ENCODE measurements at regions not wholly inside any gene's neighbourhood (a gene's known extent, or its start where the extent isn't known, plus 50 kb on each side); places are given as distances from the start of the nearest gene placed in this dataset.
A peak's percentile ranks its signal among the peaks of the same experiment; 100 is the strongest.
"Not testable (repeated sequence)": the region's sequence is repeated elsewhere in the genome, so short reads cannot be mapped to it uniquely, and the experiment has no call there.

- ATAC-seq (ENCODE audit: poor library complexity) (no peak), DNase-seq (no peak)
- intact Hi-C loops (cut with DNase I), result no loop called here
These were observed 321.4 kb upstream of the IL12A start for GRCh38 chr3:159667261-159667660.

GRCh38 chr3:159668461-159668860 lies 320.2 kb upstream of the IL12A start:
- ATAC-seq (ENCODE audit: poor library complexity), result peak; percentile 77
- intact Hi-C loops (cut with DNase I), result no loop called here
- DNase-seq, result no peak

GRCh38 chr3:159668990-159669476 lies 319.6 kb upstream of the IL12A start:
- no peak for ATAC-seq (ENCODE audit: poor library complexity)
- intact Hi-C loops (cut with DNase I), result no loop called here

GRCh38 chr3:159669766-159670165 lies 318.9 kb upstream of the IL12A start:
- intact Hi-C loops (cut with DNase I), result no loop called here
- no peak for DNase-seq
- no peak for ATAC-seq (ENCODE audit: poor library complexity)

More at GRCh38 chr3:159668990-159669476, 319.6 kb upstream of the IL12A start:
- no peak for DNase-seq

GRCh38 chr3:159672728-159673688 lies 315.6 kb upstream of the IL12A start:
- intact Hi-C loops (cut with DNase I), result no loop called here
- DNase-seq (no peak), ATAC-seq (ENCODE audit: poor library complexity) (no peak)

GRCh38 chr3:159674583-159674982 lies 314.1 kb upstream of the IL12A start:
- DNase-seq (no peak), ATAC-seq (ENCODE audit: poor library complexity) (no peak)
- intact Hi-C loops (cut with DNase I), result no loop called here

- intact Hi-C loops (cut with DNase I), result no loop called here
- ATAC-seq (ENCODE audit: poor library complexity) (peak; percentile 55), DNase-seq (no peak)
These were observed 313.4 kb upstream of the IL12A start for GRCh38 chr3:159675285-159675684.

GRCh38 chr3:159679900-159680299 lies 308.7 kb upstream of the IL12A start:
- no peak for DNase-seq
- intact Hi-C loops (cut with DNase I), result no loop called here
- ATAC-seq (ENCODE audit: poor library complexity), result peak; percentile 74

- intact Hi-C loops (cut with DNase I); ATAC-seq (ENCODE audit: poor library complexity); DNase-seq: not testable (repeated sequence)
These were observed 306.9 kb upstream of the IL12A start for GRCh38 chr3:159681717-159682116.

- ATAC-seq (ENCODE audit: poor library complexity) (no peak), DNase-seq (no peak)
- intact Hi-C loops (cut with DNase I), result no loop called here
These were observed 302.8 kb upstream of the IL12A start for GRCh38 chr3:159685801-159686200.

GRCh38 chr3:159693226-159693625 lies 295.4 kb upstream of the IL12A start:
- ATAC-seq (ENCODE audit: poor library complexity), result no peak
- intact Hi-C loops (cut with DNase I), result no loop called here
- no peak for DNase-seq

GRCh38 chr3:159711560-159712333 lies 276.9 kb upstream of the IL12A start:
- intact Hi-C loops (cut with DNase I), result no loop called here
- peak; percentile 93 for ATAC-seq (ENCODE audit: poor library complexity)

GRCh38 chr3:159721324-159721723 lies 267.3 kb upstream of the IL12A start:
- intact Hi-C loops (cut with DNase I), result no loop called here
- DNase-seq, result no peak
- no peak for ATAC-seq (ENCODE audit: poor library complexity)

More at GRCh38 chr3:159711560-159712333, 276.9 kb upstream of the IL12A start:
- no peak for DNase-seq

GRCh38 chr3:159723295-159723694 lies 265.3 kb upstream of the IL12A start:
- no peak for DNase-seq
- intact Hi-C loops (cut with DNase I), result no loop called here
- no peak for ATAC-seq (ENCODE audit: poor library complexity)

GRCh38 chr3:159724627-159725026 lies 264.0 kb upstream of the IL12A start:
- intact Hi-C loops (cut with DNase I), result no loop called here
- no peak for DNase-seq
- no peak for ATAC-seq (ENCODE audit: poor library complexity)

GRCh38 chr3:159726231-159726964 lies 262.2 kb upstream of the IL12A start:
- intact Hi-C loops (cut with DNase I), result no loop called here
- no peak for DNase-seq
- no peak for ATAC-seq (ENCODE audit: poor library complexity)

GRCh38 chr3:159727506-159727905 lies 261.1 kb upstream of the IL12A start:
- no peak for ATAC-seq (ENCODE audit: poor library complexity)
- intact Hi-C loops (cut with DNase I), result no loop called here
- no peak for DNase-seq

GRCh38 chr3:159731254-159731653 lies 257.4 kb upstream of the IL12A start:
- ATAC-seq (ENCODE audit: poor library complexity) (no peak), DNase-seq (no peak)
- intact Hi-C loops (cut with DNase I), result no loop called here
